ENCODE measurements at regions not wholly inside any gene's neighbourhood (a gene's known extent, or its start where the extent isn't known, plus 50 kb on each side); places are given as distances from the start of the nearest gene placed in this dataset.

- TF ChIP-seq CTCF (IDR thresholded peaks at IDR 0.05) (no peak), POLR2AphosphoS5 (IDR thresholded peaks at IDR 0.05) (no peak), POLR2A (IDR thresholded peaks at IDR 0.05) (no peak)
Measured at GRCh38 chr3:150357140-150357539, 51.0 kb upstream of the TSC22D2 start.
